IPS DF 6.9 (cell line): ENCODE measurements at regions not wholly inside any gene's neighbourhood (a gene's known extent, or its start where the extent isn't known, plus 50 kb on each side); places are given as distances from the start of the nearest gene placed in this dataset.
"Not testable (repeated sequence)": the region's sequence is repeated elsewhere in the genome, so short reads cannot be mapped to it uniquely, and the experiment has no call there.

Experiments used
- DNase-seq: peaks from one replicate; pipeline ENCODE4 v3.0.0-alpha.2; 2013; ENCODE audit warnings: low read depth, low spot score
- H3K27ac ChIP-seq: one replicate; pipeline ENCODE4 v1.5.1; 2013; ENCODE audit warnings: low read length, control low read depth
- H3K27me3 ChIP-seq: 2 replicates; pipeline ENCODE4 v1.6.1; 2013; ENCODE audit warnings: mild to moderate bottlenecking, low read length; ENCODE audit not compliant: control insufficient read depth, insufficient read depth
- H3K36me3 ChIP-seq: 2 replicates; pipeline ENCODE4 v1.6.1; 2013; ENCODE audit warnings: low read length; ENCODE audit not compliant: control insufficient read depth, insufficient read depth
- H3K4me1 ChIP-seq: 2 replicates; pipeline ENCODE4 v1.6.1; 2013; ENCODE audit warnings: low read length; ENCODE audit not compliant: control insufficient read depth, insufficient read depth
- H3K4me3 ChIP-seq: 2 replicates; pipeline ENCODE4 v1.5.1; 2013; ENCODE audit warnings: mild to moderate bottlenecking, low read length
- H3K9me3 ChIP-seq: 2 replicates; pipeline ENCODE4 v1.6.1; 2013; ENCODE audit warnings: low read length, inconsistent platforms; ENCODE audit not compliant: control insufficient read depth, insufficient read depth
- WGBS: extraction: QIAGEN DNeasy Blood & Tissue Kit; methylation state at CpG from one replicate; pipeline ENCODE4 v1.1.7; 2013; ENCODE audit warnings: mixed read lengths, missing lambda C conversion rate; ENCODE audit not compliant: insufficient read length, insufficient coverage; 5-methylcytosine and 5-hydroxymethylcytosine counted together

DNA sequence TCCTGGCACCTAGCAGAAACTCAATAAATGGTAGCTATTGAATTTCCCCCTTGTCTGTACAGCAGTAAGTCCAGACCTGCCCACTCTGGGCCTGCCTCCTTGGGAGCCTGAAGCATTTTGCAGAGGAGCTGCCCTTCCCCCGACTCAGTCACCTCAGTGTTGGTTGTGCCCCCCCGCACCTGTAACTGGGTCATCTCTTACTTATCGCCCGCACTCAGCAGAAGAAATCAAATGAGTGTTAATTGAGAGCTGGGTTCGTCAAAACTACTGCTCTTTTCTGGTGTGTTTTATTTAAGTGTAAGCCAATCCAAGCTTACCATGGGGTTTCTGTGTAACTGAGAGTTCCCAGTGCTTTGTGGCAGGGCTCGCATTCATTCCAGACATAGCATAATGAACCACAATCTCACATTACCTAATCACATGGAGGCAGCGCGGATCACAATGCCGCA, 175.5 kb upstream of the IRF2BP2 start:
- WGBS: no CpG with 5 or more reads among the region's 9 CpGs
- H3K4me1 ChIP-seq, H3K4me3 ChIP-seq, H3K27ac ChIP-seq, H3K27me3 ChIP-seq, DNase-seq, H3K9me3 ChIP-seq, H3K36me3 ChIP-seq: not testable (repeated sequence)

DNA sequence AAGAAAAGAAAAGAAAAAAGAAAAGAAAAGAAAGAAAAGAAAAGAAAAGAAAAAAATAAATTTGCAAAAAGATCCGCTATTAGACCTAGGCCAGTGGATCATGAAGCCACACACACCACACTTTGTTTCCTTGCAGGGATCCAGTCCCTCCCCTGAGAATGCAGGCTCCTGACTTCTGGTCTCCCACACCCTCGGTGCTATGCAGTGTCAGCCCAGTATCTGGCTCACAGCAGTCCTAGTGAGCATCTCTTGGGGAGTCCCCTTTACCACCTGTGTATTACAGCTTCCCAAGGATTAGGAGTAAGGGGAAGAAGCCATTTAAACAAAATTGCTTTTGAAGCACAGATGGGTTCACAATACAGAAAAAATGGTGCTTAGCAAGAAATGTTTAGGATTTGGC, 174.1 kb upstream of the IRF2BP2 start:
- not testable (repeated sequence) for H3K27ac ChIP-seq, H3K4me1 ChIP-seq, H3K4me3 ChIP-seq, DNase-seq, H3K36me3 ChIP-seq, H3K27me3 ChIP-seq, H3K9me3 ChIP-seq
- no CpG with 5 or more reads among the region's 2 CpGs for WGBS

DNA sequence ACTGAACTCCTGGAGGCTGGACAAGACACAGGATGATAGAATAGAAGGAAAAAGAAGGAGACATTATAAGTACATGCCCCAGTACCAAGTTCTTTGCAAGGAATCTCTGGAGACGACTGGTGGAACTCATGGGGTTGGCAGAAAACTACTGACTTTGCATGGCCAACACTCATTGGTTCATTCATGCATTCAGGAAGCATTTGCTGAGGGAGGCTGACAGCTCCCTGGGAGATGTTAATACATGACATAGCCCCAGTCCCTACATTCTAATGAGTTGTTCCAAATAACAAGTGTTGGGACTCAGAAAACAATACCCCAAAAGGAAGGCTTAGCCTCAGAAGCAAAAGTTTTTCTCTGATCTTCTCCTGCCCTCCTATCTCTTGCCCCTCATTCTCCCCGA, 172.8 kb upstream of the IRF2BP2 start:
- Histone ChIP-seq H3K36me3 (no peaks in the 10 kb centered on the region), H3K4me3 (no peak overlapping the region), H3K4me1 (0 out of 2 replicates have a peak, but pooled peaks cover 3% of the 10 kb centered on the region), H3K27ac (no peak overlapping the region), H3K27me3 (no peaks in the 10 kb centered on the region), H3K9me3 (no peaks in the 10 kb centered on the region)
- DNase-seq: no peak
- WGBS: no CpG with 5 or more reads among the region's 2 CpGs

DNA sequence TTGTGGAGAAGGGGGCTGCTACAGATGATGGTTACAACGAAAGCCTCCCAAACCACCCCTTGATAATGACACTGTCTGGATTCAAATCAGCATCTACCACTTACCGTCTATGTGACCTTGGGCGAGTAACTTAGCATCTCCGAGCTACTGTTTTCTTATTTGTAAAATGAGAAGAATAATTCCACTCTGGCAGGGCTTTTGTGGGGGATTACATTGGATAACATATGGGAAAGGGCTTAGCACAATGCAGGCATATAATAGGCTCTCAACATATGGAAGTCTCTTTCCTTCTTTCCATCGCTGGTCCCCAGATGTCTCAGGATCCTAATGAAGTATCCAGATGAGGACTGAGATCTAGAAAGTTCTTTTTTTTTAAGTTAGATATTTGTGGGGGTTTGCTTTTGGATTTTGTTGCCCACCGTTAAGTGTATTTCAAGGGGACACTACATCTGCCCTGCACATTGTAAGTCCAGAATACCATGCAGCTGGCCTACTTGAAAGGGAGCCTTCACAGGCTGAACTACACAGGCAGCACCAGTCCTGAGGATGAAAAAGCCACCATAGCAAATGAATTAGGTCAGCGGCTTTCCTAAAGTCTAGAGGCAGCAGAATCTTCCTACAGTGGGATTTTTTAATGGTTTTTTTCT, 172.2 kb upstream of the IRF2BP2 start:
- 0 out of 2 replicates have a peak, but pooled peaks cover 3% of the 10 kb centered on the region for H3K4me1 ChIP-seq
- H3K27ac ChIP-seq: no peak overlapping the region
- no peaks in the 10 kb centered on the region for H3K27me3 ChIP-seq
- no peak overlapping the region for H3K4me3 ChIP-seq
- no CpG with 5 or more reads among the region's 7 CpGs for WGBS
- no peaks in the 10 kb centered on the region for H3K9me3 ChIP-seq
- DNase-seq: no peak
- H3K36me3 ChIP-seq: no peaks in the 10 kb centered on the region

DNA sequence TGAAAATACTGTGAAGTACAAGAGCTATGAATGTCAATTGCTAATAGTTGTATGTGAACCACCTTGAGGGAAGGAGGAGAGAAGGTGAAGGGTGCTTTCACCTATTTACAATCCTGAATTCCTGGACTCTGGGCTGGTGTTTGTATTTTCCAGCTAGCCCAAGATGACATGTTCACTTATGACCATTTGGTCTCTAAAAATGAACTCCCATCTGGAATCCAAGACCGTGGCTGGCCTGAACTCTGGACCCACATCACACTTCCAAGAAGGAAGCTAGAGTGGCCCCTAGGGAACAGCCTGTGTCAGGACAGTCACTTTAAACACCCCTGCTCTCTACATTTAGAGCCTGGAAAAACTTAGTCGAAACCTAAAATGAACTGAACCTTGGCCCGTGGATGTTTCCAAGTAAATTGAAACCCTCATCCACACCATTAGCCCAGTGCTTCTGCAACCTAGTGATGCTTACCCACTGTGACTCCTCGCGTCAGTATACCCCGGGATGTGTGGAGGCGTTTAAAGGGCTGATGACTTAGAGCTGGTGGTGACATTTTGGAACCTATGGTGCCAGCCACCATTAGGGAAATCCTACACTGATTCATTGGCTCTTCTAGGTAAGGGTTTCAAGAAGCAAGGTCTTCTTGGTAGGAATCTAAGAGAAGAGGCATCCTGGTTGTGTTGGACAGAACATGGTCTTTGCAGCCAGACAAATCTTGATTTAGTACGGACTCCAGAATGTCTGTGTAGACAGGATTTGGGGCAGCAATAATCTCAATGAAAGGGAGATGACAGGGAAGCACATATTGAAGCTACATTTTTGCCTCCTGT, 171.5 kb upstream of the IRF2BP2 start:
- no peaks in the 10 kb centered on the region for H3K27me3 ChIP-seq
- no peak for DNase-seq

DNA sequence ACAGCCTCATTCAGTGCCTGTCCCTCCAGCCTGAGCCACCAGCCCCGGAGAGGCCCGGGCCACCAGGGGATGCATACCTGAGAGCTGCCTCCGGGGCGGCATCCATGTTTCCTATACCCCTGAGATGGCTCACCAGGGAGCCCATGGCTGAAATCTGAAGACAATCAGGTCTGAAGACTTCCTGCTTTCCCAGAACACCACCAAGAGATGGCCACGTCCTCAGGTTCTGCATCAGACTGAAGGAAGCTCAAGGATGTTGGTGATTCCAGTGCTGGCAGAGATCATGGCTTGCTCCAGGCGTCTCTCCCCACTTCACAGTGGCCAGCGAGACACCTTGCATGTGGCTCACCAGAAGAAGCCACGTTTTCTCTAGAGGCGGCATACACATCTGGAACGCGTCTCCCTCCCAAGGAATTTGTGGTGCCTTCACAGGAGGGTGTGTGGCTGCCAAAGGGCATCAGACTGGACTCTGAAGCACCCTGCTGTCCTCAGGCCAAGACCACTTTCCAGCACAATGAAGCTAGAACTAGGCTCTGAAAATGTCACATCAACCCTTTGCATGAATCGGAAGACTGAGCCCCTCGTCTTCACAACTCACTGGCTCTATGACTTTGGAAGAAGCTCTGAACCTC, 170.7 kb upstream of the IRF2BP2 start:
- 0 out of 2 replicates have a peak, but pooled peaks cover 3% of the 10 kb centered on the region for H3K4me1 ChIP-seq
- no peaks in the 10 kb centered on the region for H3K36me3 ChIP-seq
- no CpG with 5 or more reads among the region's 13 CpGs for WGBS
- DNase-seq: no peak
- H3K27ac ChIP-seq: no peak overlapping the region
- H3K27me3 ChIP-seq: no peaks in the 10 kb centered on the region
- no peaks in the 10 kb centered on the region for H3K9me3 ChIP-seq
- H3K4me3 ChIP-seq: no peak overlapping the region

More for the DNA sequence above, 171.5 kb upstream of the IRF2BP2 start:
- Histone ChIP-seq H3K9me3 (no peaks in the 10 kb centered on the region), H3K4me1 (0 out of 2 replicates have a peak, but pooled peaks cover 3% of the 10 kb centered on the region), H3K27ac (no peak overlapping the region), H3K36me3 (no peaks in the 10 kb centered on the region), H3K4me3 (no peak overlapping the region)
- no CpG with 5 or more reads among the region's 8 CpGs for WGBS

DNA sequence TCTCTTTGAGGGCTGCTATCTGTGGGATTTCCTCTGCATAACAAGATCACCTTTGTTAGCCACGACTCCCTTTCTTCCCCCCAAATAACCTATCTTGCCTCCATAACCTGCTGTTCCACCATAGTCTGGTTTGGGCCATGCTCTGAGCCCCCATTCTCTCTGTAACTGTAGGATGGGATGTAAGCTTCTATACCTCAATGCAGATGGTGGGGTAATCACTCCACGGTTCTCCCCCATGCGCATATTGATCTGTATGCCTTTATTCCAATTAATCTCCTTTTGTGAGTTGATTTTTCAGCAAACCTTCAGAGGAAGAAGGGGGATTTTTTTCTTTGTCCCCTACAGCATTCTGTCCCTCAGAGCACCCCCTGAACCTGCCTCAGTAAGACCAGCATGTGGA, 170.1 kb upstream of the IRF2BP2 start:
- H3K4me1 ChIP-seq: 0 out of 2 replicates have a peak, but pooled peaks cover 3% of the 10 kb centered on the region
- H3K9me3 ChIP-seq: no peaks in the 10 kb centered on the region
- WGBS: no CpG with 5 or more reads among the region's 3 CpGs
- H3K27me3 ChIP-seq: no peaks in the 10 kb centered on the region
- no peak overlapping the region for H3K27ac ChIP-seq
- no peak for DNase-seq
- no peak overlapping the region for H3K4me3 ChIP-seq
- H3K36me3 ChIP-seq: no peaks in the 10 kb centered on the region

DNA sequence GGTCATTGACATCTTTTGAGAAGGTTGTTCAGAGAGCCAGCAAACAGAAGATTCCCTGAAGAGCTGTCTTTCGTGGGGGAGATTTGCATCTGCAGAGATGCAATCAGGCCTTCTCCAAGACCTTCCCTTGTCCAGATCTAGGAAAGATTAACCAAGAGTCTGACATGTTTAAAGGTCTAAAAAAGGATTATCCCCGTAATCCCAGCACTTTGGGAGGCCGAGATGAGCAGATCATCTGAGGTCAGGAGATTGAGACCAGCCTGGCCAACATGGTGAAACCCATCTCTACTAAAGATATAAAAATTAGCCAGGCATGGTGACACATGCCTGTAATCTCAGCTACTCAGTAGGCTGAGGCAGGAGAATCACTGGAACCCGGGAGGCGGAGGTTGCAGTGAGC, 169.6 kb upstream of the IRF2BP2 start:
- not testable (repeated sequence) for H3K4me1 ChIP-seq, H3K27ac ChIP-seq, H3K36me3 ChIP-seq, H3K9me3 ChIP-seq, DNase-seq, H3K27me3 ChIP-seq, H3K4me3 ChIP-seq
- WGBS: no CpG with 5 or more reads among the region's 5 CpGs

DNA sequence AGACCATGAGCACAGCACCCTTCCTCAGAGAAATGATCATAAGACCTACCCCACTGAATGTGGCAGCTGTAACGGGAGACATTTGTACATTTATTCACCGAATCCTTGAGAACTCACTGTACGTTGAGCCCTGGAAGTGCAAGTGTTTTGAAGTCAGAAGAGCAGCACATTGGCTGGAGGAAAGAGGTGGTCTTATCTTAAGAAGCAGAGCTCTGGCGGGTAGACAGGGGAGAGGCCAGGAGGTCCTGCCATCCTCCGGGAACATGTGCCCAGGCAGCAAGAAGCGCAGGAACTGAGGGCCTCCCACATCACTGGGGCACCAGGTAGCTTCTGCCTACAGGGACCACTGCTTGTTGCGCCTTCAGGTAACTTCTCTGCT, 169.2 kb upstream of the IRF2BP2 start:
- Histone ChIP-seq H3K27me3 (no peaks in the 10 kb centered on the region), H3K4me3 (no peak overlapping the region), H3K36me3 (no peaks in the 10 kb centered on the region), H3K27ac (no peak overlapping the region), H3K4me1 (0 out of 2 replicates have a peak, but pooled peaks cover 3% of the 10 kb centered on the region), H3K9me3 (no peaks in the 10 kb centered on the region)
- no CpG with 5 or more reads among the region's 7 CpGs for WGBS
- no peak for DNase-seq

DNA sequence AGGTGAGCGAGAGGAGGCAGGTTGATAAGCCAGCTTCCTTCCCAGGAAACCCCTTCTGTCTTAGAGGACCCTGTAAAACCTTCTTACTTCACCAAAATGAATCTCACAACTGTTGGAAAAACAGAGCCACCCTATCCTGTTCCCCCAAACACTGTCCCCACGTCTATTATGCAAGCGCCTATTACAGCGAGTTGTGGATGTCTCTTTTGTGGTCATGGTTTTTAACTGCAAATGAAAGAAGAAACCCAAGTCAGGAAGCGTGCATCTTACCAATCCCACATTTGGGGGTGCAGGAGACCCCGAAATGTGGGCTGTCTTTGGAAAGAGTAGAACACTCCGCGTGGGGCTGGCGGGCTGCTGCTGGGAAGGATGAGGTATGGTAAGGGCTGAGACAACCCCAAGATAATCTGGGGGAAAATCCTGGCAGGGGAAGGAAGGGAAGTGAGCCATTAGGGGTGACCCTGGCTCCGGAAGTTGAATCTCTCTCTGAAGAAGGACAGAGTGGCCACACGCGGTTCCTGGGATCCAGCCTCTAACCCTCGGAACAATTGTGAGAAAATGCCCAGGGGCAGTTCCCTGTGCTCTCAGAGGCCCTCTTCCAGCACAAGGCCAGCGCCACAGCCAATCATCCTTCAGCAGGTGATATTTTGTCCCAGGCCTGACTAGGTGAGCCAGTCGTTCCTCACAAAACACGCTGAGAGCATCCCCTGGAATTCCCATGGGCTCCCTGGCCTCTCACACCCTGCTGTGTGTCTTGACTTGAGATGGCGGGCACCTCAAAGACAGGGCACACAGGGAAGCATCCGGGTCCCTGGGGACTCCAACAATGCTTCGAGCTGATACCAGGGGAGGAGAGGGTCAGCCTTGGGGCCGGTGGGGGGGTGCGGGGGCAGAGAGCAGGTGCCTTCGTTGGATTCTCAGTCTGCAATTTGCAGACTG, 168.5 kb upstream of the IRF2BP2 start:
- H3K27ac ChIP-seq: no peak overlapping the region
- H3K27me3 ChIP-seq: no peaks in the 10 kb centered on the region
- no CpG with 5 or more reads among the region's 22 CpGs for WGBS
- no peaks in the 10 kb centered on the region for H3K36me3 ChIP-seq
- no peak for DNase-seq
- H3K4me3 ChIP-seq: no peak overlapping the region
- no peaks in the 10 kb centered on the region for H3K9me3 ChIP-seq
- 0 out of 2 replicates have a peak, but pooled peaks cover 3% of the 10 kb centered on the region for H3K4me1 ChIP-seq
